Mucosa of descending colon (tissue), 3 donors: ENCODE measurements at regions not wholly inside any gene's neighbourhood (a gene's known extent, or its start where the extent isn't known, plus 50 kb on each side); places are given as distances from the start of the nearest gene placed in this dataset.

Experiments
- ATAC-seq: fragments of 200-7000 bp; cut with Tn5 transposase; one replicate; pipeline ENCODE4 v1.9.1; 2020; ENCODE audit warnings: mild to moderate bottlenecking, moderate library complexity
- DNase-seq, 3 donors: peaks; one replicate each; pipeline ENCODE4 v3.0.0-alpha.2; 2020
- H3K36me3 ChIP-seq: fragments of 200-600 bp; one replicate; pipeline ENCODE4 v1.8.0; 2021; ENCODE audit warnings: low read depth, mild to moderate bottlenecking
- H3K4me1 ChIP-seq: fragments of 200-600 bp; one replicate; pipeline ENCODE4 v1.8.0; 2021; ENCODE audit warnings: low read depth, mild to moderate bottlenecking
- H3K4me3 ChIP-seq: fragments of 200-600 bp; one replicate; pipeline ENCODE4 v1.8.0; 2021; ENCODE audit warnings: mild to moderate bottlenecking
- H3K9me3 ChIP-seq: fragments of 200-600 bp; one replicate; pipeline ENCODE4 v1.8.0; 2021; ENCODE audit warnings: mild to moderate bottlenecking
- CTCF ChIP-seq: fragments of 200-600 bp; IDR thresholded peaks from one replicate; pipeline ENCODE4 v1.8.0; 2022; ENCODE audit warnings: antibody characterized with exemption, mild to moderate bottlenecking
- intact Hi-C, 2 donors: fragments of 100-400 bp; cut with DNase I in 1 of 2; cut with micrococcal nuclease in 1 of 2; formaldehyde crosslinking; loops; one replicate each; pipeline versions ENCODE4 v1.11.0 to v1.11.1; 2022; cut with DNase I, micrococcal nuclease
- donor health status: DM: no; HTN: no; CAD: no; lungs with moderate emphysema.
- donor health status: DM: no; HTN: no; CAD: no.
- donor health status: DM: no; HTN: yes; CAD: no.

GRCh38 chr5:111848476-111848875 is 91.5 kb upstream of the NREP start:
- intact Hi-C loops = no loop called here
- H3K4me1 ChIP-seq = no peaks in the 10 kb centered on the region
- no peaks in the 10 kb centered on the region for H3K9me3 ChIP-seq
- no peak for TF ChIP-seq CTCF
- no peaks in the 10 kb centered on the region for H3K36me3 ChIP-seq
- no peak for ATAC-seq
- DNase-seq = no peak
- no peak overlapping the region for H3K4me3 ChIP-seq

GRCh38 chr5:111847052-111847925 is 90.3 kb upstream of the NREP start:
- Histone ChIP-seq H3K36me3 (no peaks in the 10 kb centered on the region), H3K4me1 (no peaks in the 10 kb centered on the region), H3K4me3 (no peak overlapping the region), H3K9me3 (no peaks in the 10 kb centered on the region)
- TF ChIP-seq CTCF = no peak
- intact Hi-C loops = no loop called here
- ATAC-seq (no peak), DNase-seq (no peak)

GRCh38 chr5:111840036-111840674 is 83.2 kb upstream of the NREP start:
- ATAC-seq (no peak), DNase-seq (no peak)
- TF ChIP-seq CTCF = no peak
- Histone ChIP-seq H3K9me3 (no peaks in the 10 kb centered on the region), H3K36me3 (no peaks in the 10 kb centered on the region), H3K4me1 (no peaks in the 10 kb centered on the region), H3K4me3 (no peak overlapping the region)
- intact Hi-C loops = no loop called here

- no peak for TF ChIP-seq CTCF
- intact Hi-C loops = no loop called here
- Histone ChIP-seq H3K4me1 (no peaks in the 10 kb centered on the region), H3K9me3 (no peaks in the 10 kb centered on the region), H3K36me3 (no peaks in the 10 kb centered on the region), H3K4me3 (no peak overlapping the region)
- DNase-seq (no peak), ATAC-seq (no peak)
These were observed 82.4 kb upstream of the NREP start for GRCh38 chr5:111839438-111839837.

GRCh38 chr5:111836426-111836825 is 79.4 kb upstream of the NREP start:
- DNase-seq (no peak), ATAC-seq (no peak)
- intact Hi-C loops = no loop called here
- Histone ChIP-seq H3K4me3 (no peak overlapping the region), H3K36me3 (no peaks in the 10 kb centered on the region), H3K9me3 (no peaks in the 10 kb centered on the region), H3K4me1 (no peaks in the 10 kb centered on the region)
- no peak for TF ChIP-seq CTCF
